ENCODE measurements at regions not wholly inside any gene's neighbourhood (a gene's known extent, or its start where the extent isn't known, plus 50 kb on each side); places are given as distances from the start of the nearest gene placed in this dataset.

GRCh38 chr7:1367501-1368183, 91.6 kb downstream of the MICALL2 start:
- no peak for TF ChIP-seq CTCF (IDR thresholded peaks at IDR 0.05; ENCODE audit: control insufficient read depth, extremely low read depth, insufficient read depth)
- no peak for DNase-seq (ENCODE audit: low read depth)
- H3K4me3 ChIP-seq (ENCODE audit: low read depth, low read length) = no peak overlapping the region

- no peak for TF ChIP-seq CTCF (IDR thresholded peaks at IDR 0.05; ENCODE audit: control insufficient read depth, extremely low read depth, insufficient read depth)
- no peak for DNase-seq (ENCODE audit: low read depth)
- no peak overlapping the region for H3K4me3 ChIP-seq (ENCODE audit: low read depth, low read length)
Observed at GRCh38 chr7:1368184-1368681, 91.0 kb downstream of the MICALL2 start.

- 0 out of 2 replicates have a peak, but pooled peaks have one; percentile 33 for TF ChIP-seq CTCF (IDR thresholded peaks at IDR 0.05; ENCODE audit: control insufficient read depth, extremely low read depth, insufficient read depth)
- DNase-seq (ENCODE audit: low read depth) = no peak
- no peak overlapping the region for H3K4me3 ChIP-seq (ENCODE audit: low read depth, low read length)
Observed at GRCh38 chr7:1368682-1369571, 90.3 kb downstream of the MICALL2 start.

GRCh38 chr7:1369916-1370657, 89.2 kb downstream of the MICALL2 start:
- DNase-seq (ENCODE audit: low read depth) = no peak
- no peak for TF ChIP-seq CTCF (IDR thresholded peaks at IDR 0.05; ENCODE audit: control insufficient read depth, extremely low read depth, insufficient read depth)
- no peak overlapping the region for H3K4me3 ChIP-seq (ENCODE audit: low read depth, low read length)

- DNase-seq (ENCODE audit: low read depth) = no peak
- no peak overlapping the region for H3K4me3 ChIP-seq (ENCODE audit: low read depth, low read length)
- TF ChIP-seq CTCF (IDR thresholded peaks at IDR 0.05; ENCODE audit: control insufficient read depth, extremely low read depth, insufficient read depth) = no peak
Observed at GRCh38 chr7:1370738-1371137, 88.5 kb downstream of the MICALL2 start.

GRCh38 chr7:1372063-1372462, 87.2 kb downstream of the MICALL2 start:
- TF ChIP-seq CTCF (IDR thresholded peaks at IDR 0.05; ENCODE audit: control insufficient read depth, extremely low read depth, insufficient read depth) = no peak
- H3K4me3 ChIP-seq (ENCODE audit: low read depth, low read length) = no peak overlapping the region
- no peak for DNase-seq (ENCODE audit: low read depth)

Measured in LNCaP clone FGC (cell line).